K562 (cell line): ENCODE measurements at regions not wholly inside any gene's neighbourhood (a gene's known extent, or its start where the extent isn't known, plus 50 kb on each side); places are given as distances from the start of the nearest gene placed in this dataset.

Source experiments
- ATAC-seq: fragments of 200-7000 bp; cut with Tn5 transposase; 3 replicates; pipeline ENCODE4 v1.9.1; 2020; ENCODE audit warnings: moderate library complexity
- BruUV-seq: library from RNA; stranded (reverse); fragments of 400-500 nt; replicated peaks from 2 replicates; lab custom pipeline; 2021; lab: Mats Ljungman, UMichigan
- CTCF ChIA-PET: fragments of 300-600 bp; formaldehyde crosslinking; extraction: SDS; loops from one replicate; lab custom pipeline; 2021; ENCODE audit warnings: low intra/inter-chr PET ratio; lab: Yijun Ruan, JAX
- POLR2A ChIA-PET: fragments of 300-600, 350-650 bp; sonication (Branson Sonifier 250); formaldehyde crosslinking; extraction: SDS; loops from one replicate; lab custom pipeline; 2021; ENCODE audit warnings: antibody characterized with exemption, inconsistent platforms; lab: Yijun Ruan, JAX
- DNase-seq, 4 experiments: peaks; one replicate each; pipeline versions ENCODE4 v3.0.0 to v3.0.0-alpha.2; 2011 to 2018; ENCODE audit warnings: low spot score in 3 of 4, mixed read lengths in 3 of 4; ENCODE audit errors: extremely low read depth in 1 of 4
- FAIRE-seq: peaks from 2 replicates; lab custom pipeline; 2011; peaks lifted over from hg19 to GRCh38; lab: Jason Lieb, UNC
- H2AFZ ChIP-seq: 2 replicates; pipeline ENCODE4 v1.6.0; 2011; ENCODE audit warnings: low read depth, low read length, control low read depth, inconsistent platforms
- H3K27ac ChIP-seq: fragments of 200-600 bp; 3 replicates; pipeline ENCODE4 v1.8.0; 2011; ENCODE audit warnings: low read depth, mild to moderate bottlenecking, control low read depth, inconsistent platforms, low read length, moderate library complexity, mixed read lengths; ENCODE audit errors: extremely low read depth
- H3K27me3 ChIP-seq, 2 experiments: fragments of 300-600 bp in 1 of 2; 2 replicates in 1 of 2; 3 replicates in 1 of 2; pipeline versions ENCODE4 v1.6.0 to v1.8.0; 2011; ENCODE audit warnings: inconsistent platforms in 2 of 2, low read length in 2 of 2, mild to moderate bottlenecking in 1 of 2, mixed read lengths in 1 of 2, moderate library complexity in 1 of 2; ENCODE audit not compliant: control insufficient read depth in 2 of 2, insufficient read depth in 2 of 2
- H3K36me3 ChIP-seq: fragments of 300-600 bp; 3 replicates; pipeline ENCODE4 v1.8.0; 2011; ENCODE audit warnings: mild to moderate bottlenecking, low read length, inconsistent platforms; ENCODE audit not compliant: control insufficient read depth, insufficient read depth
- H3K4me1 ChIP-seq, 2 experiments: fragments of 200-600 bp in 1 of 2; replicated peaks in 1 of 2; 2 replicates in 1 of 2; 3 replicates in 1 of 2; pipeline versions ENCODE4 v1.5.1 to v1.8.0; 2011; ENCODE audit warnings: inconsistent platforms in 2 of 2, low read length in 2 of 2, mild to moderate bottlenecking in 1 of 2, mixed read lengths in 1 of 2, moderate library complexity in 1 of 2; ENCODE audit not compliant: control insufficient read depth in 2 of 2, insufficient read depth in 2 of 2
- H3K4me2 ChIP-seq: 2 replicates; pipeline ENCODE4 v1.6.1; 2011; ENCODE audit warnings: low read length, control low read depth, inconsistent platforms, mixed read lengths; ENCODE audit not compliant: insufficient read depth
- H3K4me3 ChIP-seq: fragments of 200-600 bp; sonication (generic), shearing (Covaris generic); 2 replicates; pipeline ENCODE4 v1.5.1; 2016; ENCODE audit warnings: control low read depth, inconsistent platforms
- H3K79me2 ChIP-seq: fragments of 200-600 bp; 3 replicates; pipeline ENCODE4 v1.8.0; 2011; ENCODE audit warnings: low read length, inconsistent platforms; ENCODE audit not compliant: control insufficient read depth, insufficient read depth
- H3K9ac ChIP-seq, 2 experiments: 2 replicates each; pipeline versions ENCODE4 v1.6.0 to v1.6.1; 2011; ENCODE audit warnings: low read depth in 2 of 2, low read length in 2 of 2, control low read depth in 1 of 2, inconsistent platforms in 1 of 2, mild to moderate bottlenecking in 1 of 2, mixed read lengths in 1 of 2; ENCODE audit not compliant: insufficient read depth in 1 of 2
- H3K9me1 ChIP-seq: one replicate; pipeline ENCODE4 v1.6.0; 2011; ENCODE audit warnings: inconsistent platforms, mild to moderate bottlenecking, low read length, moderate library complexity; ENCODE audit not compliant: control insufficient read depth, insufficient read depth
- H3K9me3 ChIP-seq: replicated peaks from 2 replicates; pipeline ENCODE4 v1.5.1; 2011; ENCODE audit warnings: low read depth, low read length, inconsistent platforms; ENCODE audit not compliant: control insufficient read depth, insufficient read depth
- H4K20me1 ChIP-seq: replicated peaks from 2 replicates; pipeline ENCODE4 v1.6.1; 2011; ENCODE audit warnings: low read length, inconsistent platforms, mixed read lengths; ENCODE audit not compliant: control insufficient read depth, insufficient read depth
- BCL6 ChIP-seq: fragments of 250-450 bp; sonication (Bioruptor Pico); IDR thresholded peaks from 2 replicates; pipeline ENCODE4 v1.4.0; 2020
- NFE2L1 ChIP-seq: fragments of 450-650 bp; IDR thresholded peaks from 2 replicates; pipeline ENCODE4 v1.6.1; 2016; ENCODE audit warnings: missing genetic modification characterization, low read depth, mild to moderate bottlenecking, missing compliant biosample characterization, moderate library complexity, borderline replicate concordance
- ZBTB8A ChIP-seq: fragments of 450-650 bp; IDR thresholded peaks from 2 replicates; pipeline ENCODE4 v1.6.1; 2018; ENCODE audit warnings: mild to moderate bottlenecking, moderate library complexity; ENCODE audit not compliant: partially characterized antibody
- WGBS: fragments of 100-300 bp; shearing (Covaris generic); methylation state at CpG from one replicate; pipeline ENCODE4 v1.1.6; 2016; ENCODE audit warnings: low coverage, mixed read lengths; ENCODE audit not compliant: insufficient coverage; ENCODE audit errors: missing lambda C conversion rate; 5-methylcytosine and 5-hydroxymethylcytosine counted together
- in situ Hi-C: fragments of 300-500 bp; cut with MboI; formaldehyde crosslinking; loops from 4 replicates; pipeline ENCODE4 v1.15.0; 2018; ENCODE audit warnings: inconsistent platforms, mixed read lengths
- intact Hi-C: fragments of 100-400 bp; cut with micrococcal nuclease; formaldehyde crosslinking; loops from 2 replicates; pipeline ENCODE4 v1.14.2; 2022
- TF ChIP-seq, protein P1 (sequence below): fragments of 450-650 bp; IDR thresholded peaks from 2 replicates; pipeline ENCODE4 v1.6.1; 2016; ENCODE audit warnings: low read depth, mild to moderate bottlenecking, moderate library complexity
- TF ChIP-seq, protein P2 (sequence below), 2 experiments: fragments of 450-650 bp; IDR thresholded peaks; 2 replicates each; pipeline ENCODE4 v1.6.1; 2016

DNA sequence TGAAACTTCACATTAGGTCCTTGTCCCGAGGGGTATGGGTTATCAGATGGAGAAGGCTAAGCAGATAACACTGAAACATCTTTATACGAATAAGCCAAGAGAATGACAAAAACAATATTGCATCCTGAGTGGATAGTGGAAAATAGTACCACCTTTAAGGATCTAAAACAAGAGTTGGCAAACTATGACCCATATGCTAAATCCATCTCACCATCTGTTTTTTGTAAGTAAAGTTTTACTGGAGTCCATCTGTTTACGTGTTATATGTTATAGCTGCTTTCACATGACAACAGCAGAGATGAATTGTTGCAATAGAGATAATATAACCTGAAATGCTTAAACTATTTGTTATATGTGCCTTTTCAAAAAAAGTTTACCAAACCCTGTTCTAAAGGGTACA is 76.1 kb upstream of the TRDN start:
- intact Hi-C loops: no loop called here
- Histone ChIP-seq H2AFZ (no peak overlapping the region), H3K36me3 (no peaks in the 10 kb centered on the region), H3K79me2 (no peaks in the 10 kb centered on the region), H3K27ac (no peak overlapping the region), H3K4me2 (no peak overlapping the region), H3K9me3 (no peaks in the 10 kb centered on the region), H3K27me3 (no peaks in the 10 kb centered on the region), H3K4me1 (no peaks in the 10 kb centered on the region; a peak in 1 of 5 replicates), H4K20me1 (no peaks in the 10 kb centered on the region), H3K9me1 (no peaks in the 10 kb centered on the region), H3K4me3 (no peak overlapping the region), H3K9ac (no peak overlapping the region)
- FAIRE-seq: no peak
- no TSS peak for BruUV-seq
- in situ Hi-C loops: loop anchor here (25.0 kb wide), 1 partner anchor 301 kb away; no protein-coding TSS in a partner anchor
- WGBS: 0% methylated on average over 3 of the region's 3 CpGs
- CTCF ChIA-PET: no interaction called here
- ATAC-seq: no peak
- POLR2A ChIA-PET: interaction anchor here (0.8 kb wide), 1 partner anchor 241 kb away, joined by 3 read pairs; no protein-coding TSS in a partner anchor
- TF ChIP-seq ZBTB8A (no peak), NFE2L1 (no peak), BCL6 (no peak)
- TF ChIP-seq, protein P1, sequence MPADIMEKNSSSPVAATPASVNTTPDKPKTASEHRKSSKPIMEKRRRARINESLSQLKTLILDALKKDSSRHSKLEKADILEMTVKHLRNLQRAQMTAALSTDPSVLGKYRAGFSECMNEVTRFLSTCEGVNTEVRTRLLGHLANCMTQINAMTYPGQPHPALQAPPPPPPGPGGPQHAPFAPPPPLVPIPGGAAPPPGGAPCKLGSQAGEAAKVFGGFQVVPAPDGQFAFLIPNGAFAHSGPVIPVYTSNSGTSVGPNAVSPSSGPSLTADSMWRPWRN: no peak
- TF ChIP-seq, protein P2, sequence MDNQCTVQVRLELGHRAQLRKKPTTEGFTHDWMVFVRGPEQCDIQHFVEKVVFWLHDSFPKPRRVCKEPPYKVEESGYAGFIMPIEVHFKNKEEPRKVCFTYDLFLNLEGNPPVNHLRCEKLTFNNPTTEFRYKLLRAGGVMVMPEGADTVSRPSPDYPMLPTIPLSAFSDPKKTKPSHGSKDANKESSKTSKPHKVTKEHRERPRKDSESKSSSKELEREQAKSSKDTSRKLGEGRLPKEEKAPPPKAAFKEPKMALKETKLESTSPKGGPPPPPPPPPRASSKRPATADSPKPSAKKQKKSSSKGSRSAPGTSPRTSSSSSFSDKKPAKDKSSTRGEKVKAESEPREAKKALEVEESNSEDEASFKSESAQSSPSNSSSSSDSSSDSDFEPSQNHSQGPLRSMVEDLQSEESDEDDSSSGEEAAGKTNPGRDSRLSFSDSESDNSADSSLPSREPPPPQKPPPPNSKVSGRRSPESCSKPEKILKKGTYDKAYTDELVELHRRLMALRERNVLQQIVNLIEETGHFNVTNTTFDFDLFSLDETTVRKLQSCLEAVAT (IDR thresholded peaks at IDR 0.05): no peak
- no peak for DNase-seq
